ENCODE measurements at regions not wholly inside any gene's neighbourhood (a gene's known extent, or its start where the extent isn't known, plus 50 kb on each side); places are given as distances from the start of the nearest gene placed in this dataset.
A peak's percentile ranks its signal among the peaks of the same experiment; 100 is the strongest.

GRCh38 chr10:78502210-78502936 is 468.7 kb downstream of the RPS24 start:
- no peak for DNase-seq

- no peak for DNase-seq
These were observed 470.5 kb downstream of the RPS24 start for GRCh38 chr10:78504181-78504580.

DNA sequence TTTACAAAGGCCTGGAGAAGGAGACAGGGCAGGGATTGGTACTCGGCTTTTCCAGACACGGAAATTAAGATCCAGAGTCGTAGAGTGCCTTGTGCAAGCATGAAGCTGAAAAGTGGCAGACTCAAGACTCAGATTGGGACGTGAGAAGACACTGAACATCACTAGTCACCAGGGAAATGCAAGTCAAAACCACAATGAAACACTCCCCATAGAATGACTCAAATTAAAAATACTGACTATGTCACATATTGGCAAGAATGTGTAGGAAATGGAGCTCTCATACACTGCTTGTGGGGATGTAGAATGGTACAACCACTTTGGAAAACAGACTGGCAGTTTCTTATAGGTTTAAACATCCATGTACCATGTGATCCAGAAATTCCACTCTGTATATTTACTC is 472.0 kb downstream of the RPS24 start:
- DNase-seq: no peak

DNA sequence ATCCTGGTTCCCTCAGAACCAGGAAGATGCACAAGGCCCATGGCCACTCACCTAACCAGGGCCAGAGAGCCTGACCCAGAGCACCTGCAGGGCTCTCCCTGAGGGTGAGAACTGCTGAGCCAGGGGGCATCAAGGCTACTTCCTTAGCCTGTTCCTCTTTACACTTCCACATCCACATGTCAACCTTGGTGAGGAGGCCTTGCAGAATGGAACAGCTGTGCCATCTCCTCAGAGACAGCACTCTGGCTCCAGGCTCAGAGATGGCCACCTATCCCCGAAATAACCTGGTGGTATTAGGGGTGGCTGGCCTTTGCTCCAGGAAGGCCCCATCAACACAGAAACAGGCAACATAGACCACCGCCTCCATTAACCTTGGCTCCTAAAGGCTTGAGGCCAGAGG is 473.0 kb downstream of the RPS24 start:
- DNase-seq: no peak

DNA sequence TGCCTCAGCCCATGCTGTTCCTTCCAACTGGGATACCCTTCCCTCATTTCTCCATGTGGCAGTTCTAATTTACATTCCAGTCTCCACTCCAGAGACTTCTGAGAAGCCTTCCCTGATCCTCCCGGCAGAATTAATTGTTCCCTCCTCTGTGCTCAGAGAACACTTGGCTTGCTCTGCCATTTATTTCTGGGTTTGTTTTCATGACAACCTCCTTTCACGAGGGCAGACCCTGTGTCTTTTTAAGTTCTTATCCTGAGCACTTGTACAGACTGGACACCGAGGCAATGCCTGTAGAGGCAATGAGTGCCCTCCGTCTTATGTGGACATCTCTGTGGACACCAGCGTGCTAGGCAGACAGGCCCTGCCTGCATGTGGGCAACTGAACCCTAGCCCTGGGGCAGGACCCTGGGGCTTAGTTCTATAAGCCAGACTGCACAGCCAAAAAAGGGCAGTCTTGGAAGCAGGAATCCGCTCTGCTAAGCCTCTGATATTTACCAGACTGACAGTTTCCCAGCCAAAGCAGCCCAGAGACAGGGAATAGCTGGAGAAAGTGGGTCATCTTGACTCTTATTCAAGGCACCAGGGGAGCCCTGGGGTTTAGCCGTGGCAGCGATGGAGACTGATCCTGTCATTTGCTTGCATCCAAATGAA is 474.0 kb downstream of the RPS24 start:
- no peak for DNase-seq

- no peak for DNase-seq
These were observed 475.5 kb downstream of the RPS24 start for GRCh38 chr10:78508955-78509748.

DNA sequence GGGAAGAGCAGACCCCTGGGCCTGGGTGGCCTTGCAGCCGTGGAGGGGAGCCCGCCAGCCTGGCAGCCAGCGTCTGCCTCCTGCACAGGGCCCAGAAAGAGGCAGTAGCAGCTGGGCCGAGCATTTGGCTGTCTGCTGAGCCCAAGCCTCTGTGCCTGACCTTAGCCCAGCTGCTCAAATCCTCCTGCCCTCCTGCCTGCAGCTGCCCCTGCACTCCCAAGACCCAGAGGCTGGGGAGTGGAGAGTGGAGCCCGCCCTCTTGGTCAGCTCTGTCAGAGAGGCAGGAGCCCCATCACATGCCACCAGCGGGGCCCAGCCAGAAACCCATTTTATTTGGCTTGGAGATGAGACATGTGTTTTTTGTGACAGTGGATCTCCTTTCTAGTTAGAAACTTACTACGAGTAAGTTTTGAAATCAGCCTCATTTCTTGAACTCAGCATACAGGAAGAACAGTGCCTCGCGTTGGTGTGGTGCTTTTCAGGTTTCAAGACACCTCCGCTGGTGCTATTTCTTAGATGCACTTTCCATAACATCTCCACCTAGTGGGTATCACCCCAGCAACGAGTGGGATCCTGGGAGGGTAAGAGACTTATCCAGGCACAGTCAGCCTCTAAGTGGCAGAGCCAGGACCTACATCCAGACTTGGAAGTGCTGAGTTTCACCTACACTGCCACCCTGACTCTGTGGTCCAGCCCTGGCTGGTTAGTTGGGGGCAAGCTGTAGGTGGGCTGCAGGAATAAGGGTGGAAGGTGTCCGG is 477.1 kb downstream of the RPS24 start:
- no peak for DNase-seq

DNA sequence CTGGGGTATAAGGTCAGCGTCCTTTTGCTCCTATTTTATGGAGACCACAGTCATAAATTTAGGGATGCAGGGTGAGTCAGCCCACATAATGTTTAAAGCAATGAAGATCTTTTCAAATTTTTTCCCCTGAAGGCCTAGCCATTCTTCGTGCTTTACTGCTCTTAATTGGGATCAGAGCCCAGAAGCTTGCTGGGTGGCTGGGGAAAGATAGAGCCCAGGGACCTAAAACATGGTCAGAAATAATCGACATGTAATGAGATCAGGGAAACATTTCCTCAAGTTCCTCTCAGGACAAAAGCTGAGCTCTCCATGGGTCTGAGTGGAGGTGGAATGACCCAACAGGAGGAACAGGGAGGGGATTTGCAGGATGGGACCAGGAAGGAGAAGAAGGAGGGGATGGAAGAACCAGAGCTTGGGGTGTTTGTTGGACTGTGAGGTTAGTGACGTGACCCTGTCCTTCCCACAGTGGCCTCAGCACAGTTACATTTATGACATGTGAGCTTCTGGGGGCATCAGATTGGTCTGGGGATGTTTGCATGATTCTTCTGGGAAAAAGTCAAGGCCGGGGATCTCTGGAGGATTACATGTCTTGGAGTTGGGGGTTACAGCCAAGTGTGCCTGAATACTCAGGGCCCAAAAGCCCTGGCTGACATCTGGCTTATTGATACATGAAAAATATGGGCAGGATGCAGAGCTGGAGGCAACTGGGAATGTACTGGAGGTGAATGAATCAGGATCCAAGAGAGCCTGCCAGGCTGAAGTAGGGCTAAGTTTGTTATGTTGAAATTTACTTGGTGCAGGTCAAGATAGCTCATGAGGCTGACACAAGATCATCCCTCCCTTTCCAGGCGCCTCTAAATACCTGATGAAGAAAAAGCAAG is 477.9 kb downstream of the RPS24 start:
- no peak for DNase-seq

DNA sequence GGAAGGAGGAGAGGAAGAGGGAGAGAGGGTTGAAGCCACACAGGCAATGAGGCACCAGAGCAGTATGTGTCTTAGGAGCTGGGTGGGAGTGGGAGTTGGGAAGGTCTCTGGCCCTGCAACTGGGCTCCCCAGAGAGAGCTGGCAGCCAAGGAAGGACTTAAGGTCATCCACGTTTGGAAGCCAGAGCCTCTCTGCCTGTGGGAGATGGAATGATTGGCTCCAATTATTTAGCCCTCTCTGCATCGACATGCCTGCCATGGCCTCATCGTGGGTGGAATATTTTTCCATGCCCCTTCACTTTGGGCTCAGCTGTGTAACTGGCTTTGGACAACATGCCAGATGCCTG is 478.5 kb downstream of the RPS24 start:
- no peak for DNase-seq

- DNase-seq: no peak
These were observed 479.7 kb downstream of the RPS24 start for GRCh38 chr10:78513330-78513729.

- DNase-seq: no peak
These were observed 480.3 kb downstream of the RPS24 start for GRCh38 chr10:78513986-78514385.

DNA sequence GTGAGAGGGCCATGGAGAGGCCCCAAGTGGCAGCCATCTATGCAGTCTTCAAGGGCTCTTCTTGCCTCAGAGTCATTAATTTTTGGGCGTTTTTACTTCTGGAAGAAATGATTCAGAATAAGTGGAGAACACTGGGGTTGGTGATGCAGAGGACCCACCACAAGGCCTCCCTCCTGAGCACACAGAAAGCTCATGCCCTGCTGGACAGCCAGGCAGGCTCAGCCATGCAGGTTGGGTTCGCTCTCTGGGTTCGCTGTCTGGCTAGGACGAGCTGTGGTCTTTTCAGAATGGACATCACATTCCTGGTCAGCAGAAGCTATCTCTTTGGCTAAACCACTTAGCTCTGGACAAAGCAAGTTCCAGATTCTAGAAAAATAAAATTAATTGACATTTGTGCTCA is 480.8 kb downstream of the RPS24 start:
- DNase-seq: no peak

- no peak for DNase-seq
These were observed 481.6 kb downstream of the RPS24 start for GRCh38 chr10:78515038-78515872.

- no peak for DNase-seq
These were observed 482.1 kb downstream of the RPS24 start for GRCh38 chr10:78515873-78516153.

GRCh38 chr10:78516236-78516635 is 482.6 kb downstream of the RPS24 start:
- DNase-seq: no peak

DNA sequence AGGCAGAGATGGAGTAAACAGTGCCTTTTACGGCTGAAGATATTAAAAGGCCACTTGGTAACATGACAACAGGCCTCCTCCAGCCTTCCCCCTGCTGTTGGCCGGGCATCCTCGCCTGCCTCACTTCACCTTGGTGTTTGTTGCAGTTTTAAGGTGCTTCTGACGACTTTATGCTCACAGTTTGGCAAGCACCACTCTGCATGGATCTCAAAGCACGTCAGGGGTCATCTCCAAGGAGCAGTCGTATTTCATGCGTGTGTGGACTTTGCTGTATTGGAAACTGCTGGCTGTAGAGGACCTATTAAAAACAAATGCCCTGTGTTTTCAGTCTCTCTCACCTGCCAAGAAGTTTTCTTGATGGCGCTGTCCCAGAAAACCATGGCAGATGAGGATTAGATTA is 483.1 kb downstream of the RPS24 start:
- no peak for DNase-seq

- DNase-seq: no peak
These were observed 484.6 kb downstream of the RPS24 start for GRCh38 chr10:78518224-78518623.

DNA sequence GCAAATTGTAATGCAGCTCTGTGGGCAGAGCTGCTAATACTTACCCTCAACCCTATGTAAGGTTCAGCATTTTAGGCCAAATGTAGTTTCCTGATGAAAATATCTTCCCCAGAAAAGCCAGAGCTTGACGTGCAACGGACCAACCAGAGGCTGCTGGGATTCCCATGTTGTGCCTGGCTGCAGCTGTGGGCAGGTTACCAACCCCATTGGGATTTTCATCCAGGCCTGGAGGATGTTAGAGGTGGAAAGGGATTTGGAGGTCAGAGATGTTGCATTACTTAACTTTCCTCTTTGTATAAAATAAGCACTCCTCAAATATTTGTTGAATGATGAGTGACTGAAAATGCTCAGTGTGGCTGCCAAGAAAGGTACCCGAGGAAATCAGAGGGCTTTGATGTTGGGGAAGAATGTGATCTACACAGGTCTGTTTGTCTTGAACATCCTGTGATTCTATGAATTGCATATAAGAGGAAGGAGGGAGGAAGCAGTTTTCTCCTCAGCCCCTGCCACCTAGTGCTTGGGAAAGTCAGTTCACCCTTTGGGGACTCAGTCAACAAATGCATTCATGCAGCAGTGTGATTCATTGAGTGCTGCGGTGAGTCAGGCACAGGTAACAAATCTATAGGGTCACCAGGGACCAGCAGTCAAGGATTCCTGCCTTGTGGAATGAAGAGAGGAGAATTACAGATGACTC is 487.2 kb downstream of the RPS24 start:
- DNase-seq: no peak

DNA sequence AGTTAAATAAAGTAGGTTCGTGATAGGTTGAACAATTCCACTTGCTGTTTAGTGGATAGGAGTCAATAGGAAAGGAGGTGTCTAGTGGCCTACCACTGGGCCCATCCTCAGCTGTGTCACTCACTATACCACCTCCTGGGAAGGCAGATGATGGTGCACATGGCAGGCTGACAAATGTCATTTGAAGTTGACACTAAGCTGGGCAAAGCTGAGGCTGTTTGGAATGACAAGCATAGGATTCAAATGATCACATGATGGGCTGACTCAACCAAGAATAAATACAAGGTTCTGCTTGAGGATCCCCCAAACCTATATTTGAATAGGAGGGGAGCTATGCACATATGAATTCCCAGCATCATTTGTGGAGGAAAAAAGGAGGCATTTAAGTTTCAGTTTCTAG is 489.8 kb downstream of the RPS24 start:
- no peak for DNase-seq

GRCh38 chr10:78524342-78524741 is 490.7 kb downstream of the RPS24 start:
- DNase-seq: no peak

- peak; percentile 75 for DNase-seq
These were observed 491.3 kb downstream of the RPS24 start for GRCh38 chr10:78524941-78525340.
